Left cardiac atrium (tissue), 4 donors: ENCODE measurements at regions not wholly inside any gene's neighbourhood (a gene's known extent, or its start where the extent isn't known, plus 50 kb on each side); places are given as distances from the start of the nearest gene placed in this dataset.

ENCODE experiments used
- ATAC-seq, 2 donors: fragments of 200-7000 bp; cut with Tn5 transposase; one replicate each; pipeline ENCODE4 v1.9.1; 2020; ENCODE audit warnings: mild to moderate bottlenecking in 2 of 2, moderate library complexity in 2 of 2
- DNase-seq: peaks from one replicate; pipeline ENCODE4 v3.0.0-alpha.2; 2020
- intact Hi-C, 2 donors: fragments of 100-400 bp; cut with DNase I; formaldehyde crosslinking; loops; one replicate each; pipeline versions ENCODE4 v1.14.1 to v1.15.1; 2022 to 2023
- donor health status: DM: no; HTN: yes; CAD: no.
- donor health status: DM: no; HTN: yes; CAD: no; lungs with severe emphysema.
- donor health status: DM: yes; HTN: yes; CAD: no.
- donor health status: Dilated cardiomyopathy.

- DNase-seq (no peak), ATAC-seq (no peak)
- intact Hi-C loops: no loop called here
Observed at GRCh38 chr2:128495996-128496547, 177.4 kb upstream of the HS6ST1 start.

- intact Hi-C loops: no loop called here
- ATAC-seq: no peak
Observed at GRCh38 chr2:128496700-128497099, 178.0 kb upstream of the HS6ST1 start.

GRCh38 chr2:128497461-128497860 lies 178.8 kb upstream of the HS6ST1 start:
- DNase-seq (no peak), ATAC-seq (no peak)
- intact Hi-C loops: no loop called here

More at GRCh38 chr2:128496700-128497099, 178.0 kb upstream of the HS6ST1 start:
- DNase-seq: no peak

- ATAC-seq (no peak), DNase-seq (no peak)
- intact Hi-C loops: no loop called here
Observed at GRCh38 chr2:128498086-128498485, 179.4 kb upstream of the HS6ST1 start.

- intact Hi-C loops: no loop called here
- ATAC-seq (no peak), DNase-seq (no peak)
Observed at GRCh38 chr2:128498589-128498988, 179.9 kb upstream of the HS6ST1 start.

- intact Hi-C loops: no loop called here
- ATAC-seq (no peak), DNase-seq (no peak)
Observed at GRCh38 chr2:128499367-128500137, 180.9 kb upstream of the HS6ST1 start.

GRCh38 chr2:128500138-128500800 lies 181.6 kb upstream of the HS6ST1 start:
- intact Hi-C loops: no loop called here
- ATAC-seq: no peak
- DNase-seq: no peak

GRCh38 chr2:128501006-128501690 lies 182.5 kb upstream of the HS6ST1 start:
- DNase-seq (no peak), ATAC-seq (no peak)
- intact Hi-C loops: no loop called here

- no peak for ATAC-seq
- DNase-seq: no peak
- intact Hi-C loops: no loop called here
Observed at GRCh38 chr2:128501700-128502099, 183.0 kb upstream of the HS6ST1 start.

GRCh38 chr2:128502200-128502599 lies 183.5 kb upstream of the HS6ST1 start:
- intact Hi-C loops: no loop called here
- no peak for ATAC-seq
- no peak for DNase-seq

GRCh38 chr2:128502638-128503246 lies 184.1 kb upstream of the HS6ST1 start:
- intact Hi-C loops: no loop called here
- no peak for DNase-seq
- ATAC-seq: no peak

GRCh38 chr2:128503399-128504245 lies 185.0 kb upstream of the HS6ST1 start:
- intact Hi-C loops: no loop called here
- peak; percentile 52 to 70 for ATAC-seq
- no peak for DNase-seq

GRCh38 chr2:128504246-128505149 lies 185.8 kb upstream of the HS6ST1 start:
- intact Hi-C loops: no loop called here
- peak in 1 of 2 donors; percentile 7 for ATAC-seq
- no peak for DNase-seq

- DNase-seq: no peak
- intact Hi-C loops: no loop called here
- ATAC-seq: no peak
Observed at GRCh38 chr2:128505150-128505490, 186.5 kb upstream of the HS6ST1 start.

GRCh38 chr2:128505575-128506526 lies 187.2 kb upstream of the HS6ST1 start:
- no peak for ATAC-seq
- intact Hi-C loops: no loop called here
- DNase-seq: no peak

GRCh38 chr2:128506534-128506933 lies 187.9 kb upstream of the HS6ST1 start:
- ATAC-seq: peak in 1 of 2 donors; percentile 72
- intact Hi-C loops: no loop called here

More at GRCh38 chr2:128506534-128506933, 187.9 kb upstream of the HS6ST1 start:
- DNase-seq: no peak
